ENCODE measurements at regions not wholly inside any gene's neighbourhood (a gene's known extent, or its start where the extent isn't known, plus 50 kb on each side); places are given as distances from the start of the nearest gene placed in this dataset.
A peak's percentile ranks its signal among the peaks of the same experiment; 100 is the strongest.

DNA sequence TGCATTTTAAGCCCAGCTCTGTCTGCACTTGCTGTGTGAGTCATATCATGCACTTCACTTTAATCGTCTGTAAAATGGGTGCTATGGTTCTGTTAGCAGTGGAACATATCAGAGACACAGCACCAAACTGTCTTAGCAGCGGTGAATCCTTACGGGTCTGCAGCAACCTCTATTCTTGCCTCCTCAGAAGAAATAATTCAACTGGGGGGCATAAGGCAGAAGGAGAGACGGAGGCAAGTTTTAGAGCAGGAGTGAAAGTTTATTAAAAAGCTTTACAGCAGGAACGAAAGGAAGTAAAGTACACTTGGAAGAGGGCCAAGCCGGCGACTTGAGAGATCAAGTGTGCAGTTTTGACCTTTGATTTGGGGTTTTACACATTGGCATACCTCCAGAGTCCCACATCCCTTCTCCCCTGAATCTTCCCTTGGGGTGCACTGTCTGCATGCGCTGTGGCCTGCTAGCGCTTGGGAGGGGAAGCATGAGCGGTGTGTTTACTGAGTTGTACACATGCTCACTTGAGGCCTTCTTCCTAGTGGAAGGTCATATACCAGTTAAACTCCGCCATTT lies 109.8 kb downstream of the DDX1 start:
- Histone ChIP-seq H3K4me3 (no peak overlapping the region), H3K27ac (no peak overlapping the region), H3K36me3 (no peaks in the 10 kb centered on the region), H3K27me3 (no peaks in the 10 kb centered on the region), H3K9me3 (no peaks in the 10 kb centered on the region), H3K4me1 (peaks cover 4 to 17% (median 6%) of the 10 kb centered on the region in 4 donors)
- no peak for ATAC-seq (ENCODE audit: low FRiP score in 2 of 2)
- no peak for TF ChIP-seq POLR2AphosphoS5 (IDR thresholded peaks at IDR 0.05)
- TF ChIP-seq EP300 (IDR thresholded peaks at IDR 0.05), result no peak
- no peak for TF ChIP-seq CTCF (IDR thresholded peaks at IDR 0.05)
- no peak for TF ChIP-seq POLR2A (IDR thresholded peaks at IDR 0.05)
- DNase-seq, result no peak
- 68 to 70% methylated on average over 9 to 11 of the region's 11 CpGs for whole genome bisulfite sequencing, 2 donors

GRCh38 chr2:15701991-15702390 lies 110.3 kb downstream of the DDX1 start:
- TF ChIP-seq POLR2AphosphoS5 (IDR thresholded peaks at IDR 0.05) (no peak), EP300 (IDR thresholded peaks at IDR 0.05) (no peak), POLR2A (IDR thresholded peaks at IDR 0.05) (no peak), CTCF (IDR thresholded peaks at IDR 0.05) (no peak)

GRCh38 chr2:15702452-15702851 lies 110.8 kb downstream of the DDX1 start:
- H3K4me1 ChIP-seq, result peaks cover 4 to 17% (median 6%) of the 10 kb centered on the region in 4 donors
- DNase-seq, result no peak

More at GRCh38 chr2:15701991-15702390, 110.3 kb downstream of the DDX1 start:
- Histone ChIP-seq H3K36me3 (no peaks in the 10 kb centered on the region), H3K27me3 (no peaks in the 10 kb centered on the region), H3K9me3 (no peaks in the 10 kb centered on the region), H3K27ac (no peak overlapping the region), H3K4me1 (peaks cover 4 to 17% (median 6%) of the 10 kb centered on the region in 4 donors), H3K4me3 (no peak overlapping the region)
- ATAC-seq (ENCODE audit: low FRiP score in 2 of 2) (no peak), DNase-seq (no peak)

GRCh38 chr2:15703365-15703869 lies 111.7 kb downstream of the DDX1 start:
- DNase-seq, result no peak
- TF ChIP-seq EP300 (IDR thresholded peaks at IDR 0.05), result no peak
- no peak for TF ChIP-seq CTCF (IDR thresholded peaks at IDR 0.05)
- no peak for TF ChIP-seq POLR2AphosphoS5 (IDR thresholded peaks at IDR 0.05)
- TF ChIP-seq POLR2A (IDR thresholded peaks at IDR 0.05), result no peak
- no peaks in the 10 kb centered on the region for H3K36me3 ChIP-seq
- H3K4me1 ChIP-seq, result peaks cover 4 to 17% (median 6%) of the 10 kb centered on the region in 4 donors
- WGBS, 2 donors, result 81 to 100% methylated on average over 1 of the region's 1 CpG
- H3K27ac ChIP-seq, result peak overlapping the region in 2 of 4 donors; percentile 45 to 65
- no peaks in the 10 kb centered on the region for H3K27me3 ChIP-seq
- no peak for ATAC-seq (ENCODE audit: low FRiP score in 2 of 2)
- H3K9me3 ChIP-seq, result no peaks in the 10 kb centered on the region
- H3K4me3 ChIP-seq, result no peak overlapping the region

More at GRCh38 chr2:15702452-15702851, 110.8 kb downstream of the DDX1 start:
- Histone ChIP-seq H3K9me3 (no peaks in the 10 kb centered on the region), H3K27me3 (no peaks in the 10 kb centered on the region), H3K27ac (no peak overlapping the region), H3K36me3 (no peaks in the 10 kb centered on the region), H3K4me3 (no peak overlapping the region)
- TF ChIP-seq POLR2AphosphoS5 (IDR thresholded peaks at IDR 0.05), result no peak
- TF ChIP-seq CTCF (IDR thresholded peaks at IDR 0.05), result no peak
- TF ChIP-seq EP300 (IDR thresholded peaks at IDR 0.05), result no peak
- TF ChIP-seq POLR2A (IDR thresholded peaks at IDR 0.05), result no peak
- no peak for ATAC-seq (ENCODE audit: low FRiP score in 2 of 2)
- WGBS, 2 donors, result 82 to 83% methylated on average over 4 of the region's 4 CpGs
